ENCODE measurements at regions not wholly inside any gene's neighbourhood (a gene's known extent, or its start where the extent isn't known, plus 50 kb on each side); places are given as distances from the start of the nearest gene placed in this dataset.

GRCh38 chr10:59582780-59583179 lies 126.9 kb downstream of the SLC16A9 start (continued):
- TF ChIP-seq ZNF609 (CRISPR knock-in tag; IDR thresholded peaks at IDR 0.05; ENCODE audit: borderline replicate concordance): no peak
- no peak for TF ChIP-seq ZNF124 (CRISPR knock-in tag; IDR thresholded peaks at IDR 0.05)
- TF ChIP-seq SMC3 (conservative IDR thresholded peaks at IDR 0.05; ENCODE audit: insufficient read depth, low read depth, low read length): no peak
- no peak for TF ChIP-seq SUPT5H (IDR thresholded peaks at IDR 0.05)
- no peak for TF ChIP-seq PHF8 (IDR thresholded peaks at IDR 0.05; ENCODE audit: borderline replicate concordance, low read length)

GRCh38 chr10:59582058-59582457 lies 127.6 kb downstream of the SLC16A9 start:
- no peak overlapping the region for H3K4me3 ChIP-seq
- CTCF ChIA-PET (ENCODE audit: low intra/inter-chr PET ratio): no interaction called here
- BruUV-seq (replicated peaks): no TSS peak
- ATAC-seq: no peak
- no peaks in the 10 kb centered on the region for H3K36me3 ChIP-seq (ENCODE audit: control insufficient read depth, insufficient read depth, low read length)
- peak in 2 of 4 experiments; percentile 12 to 21 for DNase-seq (ENCODE audit: extremely low read depth in 1 of 4, low spot score in 3 of 4)
- H3K27ac ChIP-seq (ENCODE audit: extremely low read depth, low read depth, low read length): no peak overlapping the region
- intact Hi-C loops (cut with micrococcal nuclease) (no loop called here), in situ Hi-C loops (cut with MboI) (no loop called here)
- WGBS (ENCODE audit: insufficient coverage, low coverage, missing lambda C conversion rate): 0% methylated on average over 3 of the region's 3 CpGs
- no peaks in the 10 kb centered on the region for H3K27me3 ChIP-seq (ENCODE audit: control insufficient read depth in 2 of 2, insufficient read depth in 2 of 2, low read length in 2 of 2)
- H3K79me2 ChIP-seq (ENCODE audit: control insufficient read depth, insufficient read depth, low read length): no peaks in the 10 kb centered on the region
- no peaks in the 10 kb centered on the region for H3K9me3 ChIP-seq (replicated peaks; ENCODE audit: control insufficient read depth, insufficient read depth, low read depth, low read length)
- H4K20me1 ChIP-seq (replicated peaks; ENCODE audit: control insufficient read depth, insufficient read depth, low read length): no peaks in the 10 kb centered on the region
- H3K4me1 ChIP-seq (replicated peaks in 1 of 2; ENCODE audit: control insufficient read depth in 2 of 2, insufficient read depth in 2 of 2, low read length in 2 of 2): no peaks in the 10 kb centered on the region
- no peak overlapping the region for H3K9ac ChIP-seq (ENCODE audit: insufficient read depth in 1 of 2, low read depth in 2 of 2, low read length in 2 of 2)
- no peak for FAIRE-seq
- H2AFZ ChIP-seq (ENCODE audit: low read depth, low read length): no peak overlapping the region
- no peak overlapping the region for H3K4me2 ChIP-seq (ENCODE audit: insufficient read depth, low read length)
- no peak for TF ChIP-seq ETV6 (IDR thresholded peaks at IDR 0.05; ENCODE audit: borderline replicate concordance in 1 of 2, low read depth in 2 of 2, low read length in 1 of 2)
- TF ChIP-seq ETV6 (CRISPR knock-in tag; IDR thresholded peaks at IDR 0.05; ENCODE audit: borderline replicate concordance): no peak
- no peak for TF ChIP-seq ZNF24 (IDR thresholded peaks at IDR 0.05)
- TF ChIP-seq THAP12 (CRISPR knock-in tag; IDR thresholded peaks at IDR 0.05): no peak
- H3K9me1 ChIP-seq (ENCODE audit: control insufficient read depth, insufficient read depth, low read length): no peaks in the 10 kb centered on the region
- POLR2A ChIA-PET: no interaction called here
